GM12892 (cell line): ENCODE measurements at regions not wholly inside any gene's neighbourhood (a gene's known extent, or its start where the extent isn't known, plus 50 kb on each side); places are given as distances from the start of the nearest gene placed in this dataset.

Experiments used
- DNase-seq: peaks from one replicate; pipeline ENCODE4 v3.0.0; 2011; ENCODE audit not compliant: insufficient read length
- FAIRE-seq: peaks from 2 replicates; lab custom pipeline; 2011; peaks lifted over from hg19 to GRCh38; lab: Jason Lieb, UNC
- POLR2A ChIP-seq: IDR thresholded peaks from 2 replicates; pipeline ENCODE4 v1.6.1; 2011; ENCODE audit warnings: low read depth, low read length, control low read depth
- POLR2AphosphoS5 ChIP-seq: IDR thresholded peaks from 2 replicates; pipeline ENCODE4 v1.6.1; 2011; ENCODE audit warnings: low read depth, low read length, control low read depth
- TAF1 ChIP-seq: IDR thresholded peaks from 2 replicates; pipeline ENCODE4 v1.6.1; 2011; ENCODE audit warnings: low read depth, mild to moderate bottlenecking, control low read depth, low read length, borderline replicate concordance

- TF ChIP-seq TAF1 = no peak
- TF ChIP-seq POLR2AphosphoS5 = no peak
- FAIRE-seq = no peak
- no peak for DNase-seq
Measured at GRCh38 chr15:97140216-97140615, 809.7 kb downstream of the NR2F2 start.

DNA sequence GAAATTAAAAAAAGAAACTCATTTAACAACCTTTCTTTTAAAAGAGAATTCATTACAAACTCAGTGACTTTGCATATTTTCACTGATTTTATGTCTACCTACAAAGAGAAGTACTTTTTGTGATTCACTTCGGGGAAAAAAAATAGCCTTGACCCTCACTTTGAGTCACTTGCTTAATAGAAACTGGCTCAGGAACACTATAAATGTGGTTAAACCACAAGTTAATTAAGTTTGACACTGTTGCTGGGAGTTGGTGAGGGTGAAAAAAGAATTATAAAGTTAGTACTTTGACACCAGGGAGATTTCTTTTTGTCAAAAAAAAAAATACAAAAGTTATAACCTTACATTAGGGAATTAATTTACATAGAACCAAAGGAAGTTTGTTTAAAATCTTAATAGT is 810.9 kb downstream of the NR2F2 start:
- FAIRE-seq (no peak), DNase-seq (no peak)
- TF ChIP-seq POLR2AphosphoS5 (no peak), POLR2A (no peak), TAF1 (no peak)

- TF ChIP-seq POLR2A (no peak), POLR2AphosphoS5 (no peak), TAF1 (no peak)
- no peak for FAIRE-seq
- DNase-seq = no peak
Measured at GRCh38 chr15:97141871-97142270, 811.4 kb downstream of the NR2F2 start.

GRCh38 chr15:97143592-97144376 is 813.3 kb downstream of the NR2F2 start:
- DNase-seq = no peak
- FAIRE-seq = no peak
- TF ChIP-seq TAF1 (no peak), POLR2A (no peak), POLR2AphosphoS5 (no peak)

DNA sequence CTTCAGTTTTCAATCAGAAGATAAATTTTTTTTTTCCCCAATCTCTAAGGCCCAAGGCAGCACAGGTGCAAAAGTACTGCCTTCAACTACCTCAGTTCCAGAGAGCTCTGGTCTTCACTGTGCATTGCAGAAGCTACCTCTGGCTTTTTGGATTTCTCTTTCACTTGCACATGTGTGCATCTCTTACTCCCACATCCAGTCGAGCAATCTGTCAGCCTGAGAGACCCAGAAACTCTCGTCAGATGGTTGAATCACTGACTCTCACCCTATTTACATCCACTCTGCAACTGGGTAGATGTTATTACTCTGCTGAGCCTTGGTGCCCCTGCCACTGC is 813.8 kb downstream of the NR2F2 start:
- no peak for TF ChIP-seq TAF1
- FAIRE-seq (no peak), DNase-seq (no peak)

- no peak for TF ChIP-seq POLR2AphosphoS5
- no peak for TF ChIP-seq POLR2A
- no peak for TF ChIP-seq TAF1
- DNase-seq (no peak), FAIRE-seq (no peak)
Measured at GRCh38 chr15:97146929-97147870, 813.3 kb upstream of the ARRDC4 start.

DNA sequence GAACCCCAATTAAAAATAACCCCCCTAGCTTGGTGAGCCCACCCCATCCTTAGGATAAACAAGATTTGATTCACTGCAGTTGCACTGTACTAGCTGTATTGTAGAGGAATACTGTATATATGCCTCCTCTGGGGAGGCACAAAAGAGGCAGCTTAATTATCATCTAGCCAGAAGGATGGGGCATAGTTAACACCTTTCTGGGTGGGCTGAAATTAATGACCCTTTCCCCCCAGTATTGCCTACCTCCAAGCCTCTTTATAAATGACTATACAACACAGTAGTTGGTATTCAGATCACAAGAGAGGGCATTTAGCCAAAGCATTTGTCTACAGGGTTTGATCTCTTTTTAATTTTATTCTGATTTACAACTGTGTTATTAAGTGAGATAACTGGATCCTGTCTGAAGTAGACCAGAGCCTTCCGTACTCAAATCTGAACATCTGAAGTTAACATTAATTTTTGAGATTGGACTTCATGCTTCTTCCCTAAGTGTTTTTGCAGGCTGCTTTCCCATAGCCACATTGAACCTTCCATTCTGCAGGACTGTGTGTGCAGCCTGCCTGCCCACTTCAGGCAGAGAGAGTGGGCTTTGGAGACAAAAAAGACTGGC is 807.0 kb upstream of the ARRDC4 start:
- FAIRE-seq = no peak
- no peak for DNase-seq
- TF ChIP-seq POLR2AphosphoS5 = no peak
- TF ChIP-seq POLR2A = no peak
- TF ChIP-seq TAF1 = no peak

GRCh38 chr15:97156739-97157265 is 803.7 kb upstream of the ARRDC4 start:
- no peak for DNase-seq
- no peak for TF ChIP-seq TAF1
- no peak for TF ChIP-seq POLR2A
- TF ChIP-seq POLR2AphosphoS5 = no peak
- no peak for FAIRE-seq

GRCh38 chr15:97162805-97163495 is 797.6 kb upstream of the ARRDC4 start:
- DNase-seq = no peak
- FAIRE-seq = no peak
- TF ChIP-seq TAF1 = no peak
- no peak for TF ChIP-seq POLR2A
- no peak for TF ChIP-seq POLR2AphosphoS5

DNA sequence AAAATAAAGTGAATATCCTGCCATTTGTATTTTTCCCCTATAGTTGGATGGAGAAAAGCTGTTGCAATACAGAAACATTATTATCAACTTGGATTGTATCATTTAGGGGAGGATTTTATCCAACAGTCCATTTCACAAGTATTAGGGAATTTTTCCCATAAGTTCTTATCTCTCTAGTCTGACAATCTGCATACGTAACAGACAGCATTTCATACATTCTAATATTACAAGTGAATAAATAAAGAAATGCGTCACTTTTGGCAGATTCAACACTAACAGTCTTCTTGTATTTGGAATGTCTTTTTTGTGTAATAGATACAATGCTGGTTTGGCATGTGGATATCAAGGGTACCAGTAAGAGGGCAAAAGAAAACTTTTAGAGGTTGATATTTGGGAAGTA is 795.3 kb upstream of the ARRDC4 start:
- TF ChIP-seq TAF1 = no peak
- no peak for TF ChIP-seq POLR2A
- TF ChIP-seq POLR2AphosphoS5 = no peak
- no peak for FAIRE-seq
- no peak for DNase-seq
